Mesothelial cell of epicardium (in vitro differentiated cells): ENCODE measurements at regions not wholly inside any gene's neighbourhood (a gene's known extent, or its start where the extent isn't known, plus 50 kb on each side); places are given as distances from the start of the nearest gene placed in this dataset.
"Not testable (repeated sequence)": the region's sequence is repeated elsewhere in the genome, so short reads cannot be mapped to it uniquely, and the experiment has no call there.

Source experiments
- DNase-seq, 2 experiments: peaks; one replicate each; pipeline ENCODE4 v3.0.0; 2021; ENCODE audit warnings: low spot score in 2 of 2; ENCODE audit not compliant: unreplicated experiment in 2 of 2
- H3K27ac Mint-ChIP-seq: 2 replicates; pipeline ENCODE4 v1.8.0; 2021; ENCODE audit warnings: mixed read lengths
- H3K27me3 Mint-ChIP-seq: 2 replicates; pipeline ENCODE4 v1.8.0; 2021; ENCODE audit warnings: low read depth, mixed read lengths
- H3K36me3 Mint-ChIP-seq: 2 replicates; pipeline ENCODE4 v1.8.0; 2021; ENCODE audit warnings: mixed read lengths
- H3K4me1 Mint-ChIP-seq: 2 replicates; pipeline ENCODE4 v1.8.0; 2021; ENCODE audit warnings: mixed read lengths
- H3K4me3 Mint-ChIP-seq: 2 replicates; pipeline ENCODE4 v1.8.0; 2021; ENCODE audit warnings: mild to moderate bottlenecking, moderate library complexity, mixed read lengths
- H3K9me3 Mint-ChIP-seq: 2 replicates; pipeline ENCODE4 v1.8.0; 2021; ENCODE audit warnings: mixed read lengths
- CTCF ChIP-seq: fragments of 200-600 bp; sonication (generic); IDR thresholded peaks from one replicate; pipeline ENCODE4 v1.5.0; 2021; ENCODE audit warnings: antibody characterized with exemption; ENCODE audit not compliant: unreplicated experiment

GRCh38 chr7:32785365-32785944 is 106.1 kb downstream of the KBTBD2 start:
- not testable (repeated sequence) for H3K27ac Mint-ChIP-seq, H3K4me1 Mint-ChIP-seq, H3K36me3 Mint-ChIP-seq, H3K27me3 Mint-ChIP-seq, DNase-seq, H3K4me3 Mint-ChIP-seq
- peaks cover 20% of the 10 kb centered on the region for H3K9me3 Mint-ChIP-seq

DNA sequence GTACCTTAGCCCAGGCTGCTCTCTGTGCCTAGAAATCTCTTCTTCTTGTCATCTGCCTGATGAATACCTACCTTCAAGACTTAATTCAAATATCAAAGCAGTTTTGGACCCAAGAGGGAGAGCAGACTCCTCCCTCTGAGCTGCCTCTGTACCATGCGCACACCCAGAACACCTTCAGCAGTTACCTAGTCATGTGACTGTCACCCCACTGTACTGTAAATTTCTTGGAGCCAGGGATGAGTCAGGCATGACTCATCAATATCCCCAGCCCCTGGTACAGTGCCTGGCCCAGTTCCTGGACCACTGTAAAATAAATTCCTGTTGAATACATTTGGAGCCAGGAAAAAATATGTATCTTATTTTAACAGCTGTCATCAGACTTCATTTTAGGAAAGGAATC is 111.7 kb downstream of the KBTBD2 start:
- not testable (repeated sequence) for H3K4me3 Mint-ChIP-seq, H3K27me3 Mint-ChIP-seq, DNase-seq, H3K36me3 Mint-ChIP-seq, H3K4me1 Mint-ChIP-seq, H3K27ac Mint-ChIP-seq
- H3K9me3 Mint-ChIP-seq, result peaks cover 21% of the 10 kb centered on the region

DNA sequence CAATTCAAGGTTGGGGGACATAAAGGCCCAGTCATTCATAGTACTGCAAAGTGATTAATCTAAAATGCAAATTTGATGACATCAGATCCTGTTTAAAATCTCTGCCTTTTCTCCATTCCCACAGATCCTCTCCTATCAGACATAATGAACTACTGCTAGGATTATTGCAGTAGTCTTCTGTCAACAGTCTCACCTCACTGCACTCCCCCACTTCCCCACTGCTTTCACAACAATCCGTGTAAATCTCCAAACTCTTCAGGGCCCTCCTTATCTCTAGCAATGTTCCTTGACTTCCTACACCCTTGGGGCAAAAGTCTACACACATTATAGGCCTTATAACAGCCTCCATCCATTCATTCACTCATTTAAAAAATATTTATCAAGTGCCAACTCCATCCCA is 112.4 kb downstream of the KBTBD2 start:
- no peak for TF ChIP-seq CTCF
- Mint-ChIP-seq H3K9me3 (peaks cover 21% of the 10 kb centered on the region), H3K27me3 (no peaks in the 10 kb centered on the region), H3K27ac (no peak overlapping the region), H3K36me3 (no peaks in the 10 kb centered on the region), H3K4me1 (no peaks in the 10 kb centered on the region), H3K4me3 (no peak overlapping the region)
- no peak for DNase-seq

- H3K4me1 Mint-ChIP-seq, H3K4me3 Mint-ChIP-seq, H3K27ac Mint-ChIP-seq, DNase-seq, H3K36me3 Mint-ChIP-seq, H3K27me3 Mint-ChIP-seq: not testable (repeated sequence)
- H3K9me3 Mint-ChIP-seq, result peaks cover 24% of the 10 kb centered on the region
Measured at GRCh38 chr7:32777041-32777666, 114.4 kb downstream of the KBTBD2 start.

DNA sequence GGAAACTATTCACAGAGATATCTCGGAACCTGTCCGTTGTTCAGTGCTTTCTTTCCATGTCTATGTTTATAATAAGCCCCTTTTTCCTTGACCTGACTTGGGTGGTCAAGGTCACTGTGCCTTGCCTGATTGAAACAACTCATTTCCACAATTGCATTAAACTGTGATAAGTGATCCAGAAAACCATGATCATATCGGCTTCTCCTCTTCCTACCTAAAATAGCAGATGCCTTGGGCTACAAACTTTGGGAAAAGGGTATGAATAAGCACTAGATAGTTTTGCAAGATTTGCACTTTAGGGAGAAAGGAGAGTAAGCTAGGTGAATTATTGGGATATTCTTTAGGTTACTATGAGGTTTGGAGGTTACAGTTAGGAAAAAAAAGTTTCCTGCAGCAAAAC is 115.2 kb downstream of the KBTBD2 start:
- H3K4me3 Mint-ChIP-seq, H3K27ac Mint-ChIP-seq, H3K27me3 Mint-ChIP-seq, H3K36me3 Mint-ChIP-seq, H3K4me1 Mint-ChIP-seq, DNase-seq: not testable (repeated sequence)
- peaks cover 23% of the 10 kb centered on the region for H3K9me3 Mint-ChIP-seq

- H3K27ac Mint-ChIP-seq, H3K36me3 Mint-ChIP-seq, H3K4me1 Mint-ChIP-seq, H3K27me3 Mint-ChIP-seq, DNase-seq, H3K4me3 Mint-ChIP-seq: not testable (repeated sequence)
- peaks cover 18% of the 10 kb centered on the region for H3K9me3 Mint-ChIP-seq
Measured at GRCh38 chr7:32775809-32776208, 115.8 kb downstream of the KBTBD2 start.

GRCh38 chr7:32774541-32774951 is 117.0 kb downstream of the KBTBD2 start:
- Mint-ChIP-seq H3K4me3 (no peak overlapping the region), H3K9me3 (peaks cover 16% of the 10 kb centered on the region), H3K4me1 (no peaks in the 10 kb centered on the region), H3K36me3 (peaks cover 2% of the 10 kb centered on the region), H3K27me3 (no peaks in the 10 kb centered on the region), H3K27ac (no peak overlapping the region)
- DNase-seq, result no peak
- no peak for TF ChIP-seq CTCF

DNA sequence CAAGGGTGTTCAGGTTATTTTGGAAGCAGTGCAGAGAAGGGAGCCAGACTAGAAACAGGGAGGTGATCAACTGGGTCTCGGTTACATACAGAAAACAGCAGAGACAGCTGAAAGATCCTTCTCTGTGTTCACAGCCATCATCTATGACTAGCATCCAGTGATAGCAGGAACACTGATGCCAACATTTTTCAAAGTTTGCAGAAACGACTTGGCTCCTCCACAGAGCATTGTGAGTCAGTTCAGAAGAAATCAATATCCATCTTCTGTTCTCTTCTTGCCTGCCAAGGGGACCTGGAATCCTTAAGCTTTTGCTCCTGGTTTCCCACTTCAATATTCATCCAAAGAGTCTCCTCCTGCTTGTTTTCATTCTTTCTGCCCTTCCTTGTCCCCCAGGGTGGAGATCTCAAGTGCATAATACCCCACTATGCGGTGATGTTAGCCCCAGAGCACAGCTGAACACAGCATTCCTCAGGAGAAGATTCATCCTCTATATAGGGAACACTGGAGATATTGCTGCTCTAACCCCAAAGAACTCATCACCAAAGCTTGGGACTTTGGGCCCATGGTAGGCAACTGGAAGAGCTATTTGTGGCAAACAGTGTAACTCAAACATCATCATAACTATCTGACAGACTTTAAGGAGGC is 122.6 kb downstream of the KBTBD2 start:
- DNase-seq, H3K27me3 Mint-ChIP-seq, H3K4me3 Mint-ChIP-seq, H3K4me1 Mint-ChIP-seq, H3K27ac Mint-ChIP-seq: not testable (repeated sequence)
- Mint-ChIP-seq H3K36me3 (peaks cover 13% of the 10 kb centered on the region), H3K9me3 (peaks cover 28% of the 10 kb centered on the region)

DNA sequence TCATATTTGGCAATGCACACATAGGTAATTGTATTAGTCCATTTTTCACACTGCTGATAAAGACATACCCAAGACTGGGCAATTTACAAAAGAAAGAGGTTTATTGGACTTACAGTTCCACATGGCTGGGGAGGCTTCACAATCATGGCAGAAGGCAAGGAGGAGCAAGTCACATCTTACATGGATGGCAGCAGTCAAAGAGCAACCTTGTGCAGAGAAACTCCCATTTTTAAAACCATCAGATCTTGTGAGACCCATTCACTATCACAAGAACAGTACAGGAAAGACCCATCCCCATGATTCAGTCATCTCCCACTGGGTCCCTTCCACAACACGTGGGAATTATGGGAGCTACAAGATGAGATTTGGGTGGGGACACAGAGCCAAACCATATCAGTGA is 123.2 kb downstream of the KBTBD2 start:
- not testable (repeated sequence) for H3K4me3 Mint-ChIP-seq, H3K27ac Mint-ChIP-seq, DNase-seq, H3K4me1 Mint-ChIP-seq
- peaks cover 28% of the 10 kb centered on the region for H3K9me3 Mint-ChIP-seq
- peaks cover 13% of the 10 kb centered on the region for H3K36me3 Mint-ChIP-seq
- peaks cover 13% of the 10 kb centered on the region for H3K27me3 Mint-ChIP-seq
